H9 (cell line): ENCODE measurements at regions not wholly inside any gene's neighbourhood (a gene's known extent, or its start where the extent isn't known, plus 50 kb on each side); places are given as distances from the start of the nearest gene placed in this dataset.
A peak's percentile ranks its signal among the peaks of the same experiment; 100 is the strongest.

ENCODE experiments used
- DNase-seq: peaks from one replicate; pipeline ENCODE4 v3.0.0-alpha.2; 2017
- H2AFZ ChIP-seq: one replicate; pipeline ENCODE4 v1.6.1; 2013; ENCODE audit warnings: mild to moderate bottlenecking, low read length, control low read depth, moderate library complexity
- H2AK5ac ChIP-seq: 2 replicates; pipeline ENCODE4 v1.6.1; 2013; ENCODE audit warnings: low read length, control low read depth, mixed read lengths; ENCODE audit not compliant: insufficient read length
- H2BK120ac ChIP-seq: one replicate; pipeline ENCODE4 v1.6.1; 2013; ENCODE audit warnings: low read depth, mild to moderate bottlenecking, low read length, control low read depth, inconsistent platforms; ENCODE audit not compliant: poor library complexity, severe bottlenecking
- H2BK12ac ChIP-seq: 2 replicates; pipeline ENCODE4 v1.6.1; 2013; ENCODE audit warnings: low read length, control low read depth, mixed read lengths, low read depth; ENCODE audit not compliant: insufficient read length
- H2BK15ac ChIP-seq: 2 replicates; pipeline ENCODE4 v1.6.1; 2013; ENCODE audit warnings: low read depth, low read length, control low read depth
- H2BK20ac ChIP-seq: one replicate; pipeline ENCODE4 v1.6.1; 2013; ENCODE audit warnings: low read depth, mild to moderate bottlenecking, low read length, control low read depth, inconsistent platforms; ENCODE audit not compliant: poor library complexity, severe bottlenecking
- H2BK5ac ChIP-seq: 2 replicates; pipeline ENCODE4 v1.6.1; 2013; ENCODE audit warnings: low read length, control low read depth, mixed read lengths; ENCODE audit not compliant: insufficient read length
- H3K14ac ChIP-seq: 2 replicates; pipeline ENCODE4 v1.6.1; 2013; ENCODE audit warnings: low read length, control low read depth; ENCODE audit not compliant: insufficient read depth
- H3K18ac ChIP-seq: 2 replicates; pipeline ENCODE4 v1.6.1; 2013; ENCODE audit warnings: low read depth, mild to moderate bottlenecking, mixed read lengths, low read length, control low read depth; ENCODE audit not compliant: insufficient read length
- H3K23ac ChIP-seq: 2 replicates; pipeline ENCODE4 v1.6.1; 2013; ENCODE audit warnings: low read length, control low read depth, mixed read lengths, low read depth; ENCODE audit not compliant: insufficient read length
- H3K23me2 ChIP-seq: 2 replicates; pipeline ENCODE4 v1.6.1; 2013; ENCODE audit warnings: low read depth, mild to moderate bottlenecking, mixed read lengths, low read length, control low read depth; ENCODE audit not compliant: insufficient read length, poor library complexity, severe bottlenecking
- H3K27ac ChIP-seq: 2 replicates; pipeline ENCODE4 v1.5.1; 2013; ENCODE audit warnings: low read length, control low read depth, mixed read lengths, low read depth; ENCODE audit not compliant: insufficient read length
- H3K27me3 ChIP-seq: 2 replicates; pipeline ENCODE4 v1.6.1; 2013; ENCODE audit warnings: low read length, control low read depth, inconsistent platforms; ENCODE audit not compliant: insufficient read depth
- H3K4ac ChIP-seq: 2 replicates; pipeline ENCODE4 v1.6.1; 2013; ENCODE audit warnings: low read depth, mild to moderate bottlenecking, control low read depth, inconsistent platforms, low read length, moderate library complexity
- H3K4me1 ChIP-seq: 2 replicates; pipeline ENCODE4 v1.6.1; 2013; ENCODE audit warnings: low read length, control low read depth, inconsistent platforms; ENCODE audit not compliant: insufficient read depth
- H3K4me2 ChIP-seq: 2 replicates; pipeline ENCODE4 v1.6.1; 2013; ENCODE audit warnings: low read length, control low read depth, mixed read lengths; ENCODE audit not compliant: insufficient read length, insufficient read depth
- H3K56ac ChIP-seq: 2 replicates; pipeline ENCODE4 v1.6.1; 2013; ENCODE audit warnings: low read depth, mild to moderate bottlenecking, mixed read lengths, low read length, control low read depth; ENCODE audit not compliant: insufficient read length
- H3K79me1 ChIP-seq: 2 replicates; pipeline ENCODE4 v1.6.1; 2013; ENCODE audit warnings: low read depth, mild to moderate bottlenecking, moderate library complexity, low read length, control low read depth, inconsistent platforms; ENCODE audit not compliant: insufficient read depth, poor library complexity, severe bottlenecking
- H3K79me2 ChIP-seq: 2 replicates; pipeline ENCODE4 v1.6.1; 2013; ENCODE audit warnings: low read length, control low read depth, inconsistent platforms; ENCODE audit not compliant: insufficient read depth
- H3K9ac ChIP-seq: 2 replicates; pipeline ENCODE4 v1.6.1; 2013; ENCODE audit warnings: low read length, control low read depth, mixed read lengths; ENCODE audit not compliant: insufficient read length; ENCODE audit errors: extremely low read depth
- H3K9me3 ChIP-seq: one replicate; pipeline ENCODE4 v1.6.1; 2013; ENCODE audit warnings: low read depth, low read length, inconsistent platforms; ENCODE audit not compliant: control insufficient read depth
- H3T11ph ChIP-seq: one replicate; pipeline ENCODE4 v1.6.1; 2013; ENCODE audit warnings: mild to moderate bottlenecking, low read length, control low read depth, inconsistent platforms
- H4K20me1 ChIP-seq: one replicate; pipeline ENCODE4 v1.6.1; 2013; ENCODE audit not compliant: control insufficient read depth, insufficient read length, insufficient read depth
- H4K5ac ChIP-seq: 2 replicates; pipeline ENCODE4 v1.6.1; 2013; ENCODE audit warnings: low read depth, mild to moderate bottlenecking, mixed read lengths, low read length, control low read depth; ENCODE audit not compliant: insufficient read length
- H4K8ac ChIP-seq: replicated peaks from 2 replicates; pipeline ENCODE4 v1.6.1; 2013; ENCODE audit warnings: low read length, control low read depth, mixed read lengths, low read depth; ENCODE audit not compliant: insufficient read length
- H4K91ac ChIP-seq: 2 replicates; pipeline ENCODE4 v1.6.1; 2013; ENCODE audit warnings: low read depth, mild to moderate bottlenecking, moderate library complexity, mixed read lengths, low read length, control low read depth; ENCODE audit not compliant: insufficient read length
- H3K27ac Mint-ChIP-seq, 3 experiments: 2 replicates in 2 of 3; 3 replicates in 1 of 3; pipeline ENCODE4 v1.8.0; 2020 to 2021; ENCODE audit warnings: mixed read lengths in 3 of 3, mild to moderate bottlenecking in 1 of 3, moderate library complexity in 1 of 3
- H3K27me3 Mint-ChIP-seq: 2 replicates; pipeline ENCODE4 v1.8.0; 2021; ENCODE audit warnings: low read depth, mild to moderate bottlenecking, moderate library complexity, mixed read lengths
- H3K36me3 Mint-ChIP-seq, 3 experiments: 2 replicates in 2 of 3; 3 replicates in 1 of 3; pipeline ENCODE4 v1.8.0; 2020 to 2021; ENCODE audit warnings: low read depth in 3 of 3, mixed read lengths in 3 of 3; ENCODE audit not compliant: insufficient read depth in 1 of 3
- H3K4me1 Mint-ChIP-seq, 2 experiments: 2 replicates each; pipeline ENCODE4 v1.8.0; 2020; ENCODE audit warnings: mixed read lengths in 2 of 2
- H3K4me3 Mint-ChIP-seq, 2 experiments: 2 replicates in 1 of 2; 3 replicates in 1 of 2; pipeline ENCODE4 v1.8.0; 2020 to 2021; ENCODE audit warnings: mild to moderate bottlenecking in 2 of 2, mixed read lengths in 2 of 2, moderate library complexity in 1 of 2
- H3K9me3 Mint-ChIP-seq, 2 experiments: 2 replicates in 1 of 2; 3 replicates in 1 of 2; pipeline ENCODE4 v1.8.0; 2020; ENCODE audit warnings: mild to moderate bottlenecking in 2 of 2, mixed read lengths in 2 of 2, moderate library complexity in 1 of 2
- WGBS: extraction: QIAGEN DNeasy Blood & Tissue Kit; methylation state at CpG from one replicate; pipeline ENCODE4 v1.1.7; 2013; ENCODE audit warnings: missing lambda C conversion rate, low lambda C conversion rate, mixed read lengths; ENCODE audit not compliant: insufficient read length; ENCODE audit errors: extremely low coverage; 5-methylcytosine and 5-hydroxymethylcytosine counted together
- TF ChIP-seq, protein P1 (sequence below): fragments of 200-600 bp; sonication (generic); conservative IDR thresholded peaks from 3 replicates; pipeline ENCODE4 v1.8.0; 2021; ENCODE audit warnings: antibody characterized with exemption, mild to moderate bottlenecking

DNA sequence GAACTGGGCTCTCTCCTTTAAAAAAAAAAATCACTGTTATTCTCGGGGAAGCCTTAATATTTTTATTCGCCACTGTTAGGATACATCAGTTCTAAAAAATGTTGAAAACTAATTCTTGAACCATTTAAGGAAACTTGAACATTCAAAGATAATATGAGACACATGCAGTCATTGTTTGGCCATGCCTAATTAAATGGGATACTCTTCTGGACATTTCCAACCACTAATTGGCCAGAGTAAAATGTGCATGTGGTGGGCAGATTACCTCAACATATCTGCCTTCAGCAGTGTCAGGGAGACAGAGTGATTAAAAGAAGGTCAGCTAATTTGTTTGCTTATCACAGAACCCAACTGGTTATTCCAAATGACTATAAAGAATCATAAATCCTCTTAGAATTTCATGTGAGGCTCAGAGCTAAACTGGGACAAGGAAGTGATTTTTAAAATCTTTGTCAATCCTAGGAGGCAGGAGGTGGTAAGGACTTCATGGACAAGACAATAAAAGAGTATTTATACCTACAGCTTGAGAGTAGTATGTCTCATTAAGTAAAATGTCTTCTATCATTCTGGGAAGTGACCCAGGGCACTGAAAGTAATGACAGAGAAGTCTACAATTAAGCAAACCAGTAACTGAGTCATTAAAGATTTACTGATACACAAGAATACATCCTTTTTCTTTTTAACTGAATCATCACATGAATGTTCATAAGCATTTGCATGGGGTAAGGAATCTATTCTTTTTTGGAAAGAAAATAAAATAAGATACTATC lies 242.9 kb upstream of the TRPM3 start:
- Histone ChIP-seq H3T11ph (no peak overlapping the region), H3K56ac (no peak overlapping the region), H4K5ac (no peak overlapping the region), H3K4me2 (no peak overlapping the region), H2BK15ac (no peak overlapping the region), H3K27ac (no peak overlapping the region), H3K18ac (no peak overlapping the region), H3K79me2 (no peaks in the 10 kb centered on the region), H3K4me1 (peaks cover 3% of the 10 kb centered on the region; the same call in 1 of the 2 replicates), H3K79me1 (no peaks in the 10 kb centered on the region), H4K8ac (no peak overlapping the region), H2BK120ac (no peak overlapping the region), H4K91ac (no peak overlapping the region), H3K9ac (no peak overlapping the region), H4K20me1 (no peaks in the 10 kb centered on the region), H3K23ac (no peak overlapping the region), H3K27me3 (no peaks in the 10 kb centered on the region; the same call in 1 of the 2 replicates), H2AFZ (no peak overlapping the region), H2BK20ac (no peak overlapping the region), H2BK12ac (no peak overlapping the region), H3K9me3 (no peaks in the 10 kb centered on the region), H3K4ac (no peak overlapping the region), H3K23me2 (no peaks in the 10 kb centered on the region), H3K14ac (no peak overlapping the region), H2BK5ac (no peak overlapping the region), H2AK5ac (no peak overlapping the region)
- no peaks in the 10 kb centered on the region for H3K36me3 Mint-ChIP-seq
- no peaks in the 10 kb centered on the region for H3K9me3 Mint-ChIP-seq
- peaks cover 61 to 68% of the 10 kb centered on the region in 2 experiments for H3K4me1 Mint-ChIP-seq
- TF ChIP-seq, protein P1, sequence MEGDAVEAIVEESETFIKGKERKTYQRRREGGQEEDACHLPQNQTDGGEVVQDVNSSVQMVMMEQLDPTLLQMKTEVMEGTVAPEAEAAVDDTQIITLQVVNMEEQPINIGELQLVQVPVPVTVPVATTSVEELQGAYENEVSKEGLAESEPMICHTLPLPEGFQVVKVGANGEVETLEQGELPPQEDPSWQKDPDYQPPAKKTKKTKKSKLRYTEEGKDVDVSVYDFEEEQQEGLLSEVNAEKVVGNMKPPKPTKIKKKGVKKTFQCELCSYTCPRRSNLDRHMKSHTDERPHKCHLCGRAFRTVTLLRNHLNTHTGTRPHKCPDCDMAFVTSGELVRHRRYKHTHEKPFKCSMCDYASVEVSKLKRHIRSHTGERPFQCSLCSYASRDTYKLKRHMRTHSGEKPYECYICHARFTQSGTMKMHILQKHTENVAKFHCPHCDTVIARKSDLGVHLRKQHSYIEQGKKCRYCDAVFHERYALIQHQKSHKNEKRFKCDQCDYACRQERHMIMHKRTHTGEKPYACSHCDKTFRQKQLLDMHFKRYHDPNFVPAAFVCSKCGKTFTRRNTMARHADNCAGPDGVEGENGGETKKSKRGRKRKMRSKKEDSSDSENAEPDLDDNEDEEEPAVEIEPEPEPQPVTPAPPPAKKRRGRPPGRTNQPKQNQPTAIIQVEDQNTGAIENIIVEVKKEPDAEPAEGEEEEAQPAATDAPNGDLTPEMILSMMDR: no peak
- H3K4me3 Mint-ChIP-seq: no peak overlapping the region
- DNase-seq: no peak
- no CpG with 5 or more reads among the region's 2 CpGs for WGBS
- H3K27ac Mint-ChIP-seq: peak overlapping the region; percentile 23 to 97 (median 97); a peak in 5 of 7 replicates
- H3K27me3 Mint-ChIP-seq: no peaks in the 10 kb centered on the region
